ENCODE measurements at regions not wholly inside any gene's neighbourhood (a gene's known extent, or its start where the extent isn't known, plus 50 kb on each side); places are given as distances from the start of the nearest gene placed in this dataset.

DNA sequence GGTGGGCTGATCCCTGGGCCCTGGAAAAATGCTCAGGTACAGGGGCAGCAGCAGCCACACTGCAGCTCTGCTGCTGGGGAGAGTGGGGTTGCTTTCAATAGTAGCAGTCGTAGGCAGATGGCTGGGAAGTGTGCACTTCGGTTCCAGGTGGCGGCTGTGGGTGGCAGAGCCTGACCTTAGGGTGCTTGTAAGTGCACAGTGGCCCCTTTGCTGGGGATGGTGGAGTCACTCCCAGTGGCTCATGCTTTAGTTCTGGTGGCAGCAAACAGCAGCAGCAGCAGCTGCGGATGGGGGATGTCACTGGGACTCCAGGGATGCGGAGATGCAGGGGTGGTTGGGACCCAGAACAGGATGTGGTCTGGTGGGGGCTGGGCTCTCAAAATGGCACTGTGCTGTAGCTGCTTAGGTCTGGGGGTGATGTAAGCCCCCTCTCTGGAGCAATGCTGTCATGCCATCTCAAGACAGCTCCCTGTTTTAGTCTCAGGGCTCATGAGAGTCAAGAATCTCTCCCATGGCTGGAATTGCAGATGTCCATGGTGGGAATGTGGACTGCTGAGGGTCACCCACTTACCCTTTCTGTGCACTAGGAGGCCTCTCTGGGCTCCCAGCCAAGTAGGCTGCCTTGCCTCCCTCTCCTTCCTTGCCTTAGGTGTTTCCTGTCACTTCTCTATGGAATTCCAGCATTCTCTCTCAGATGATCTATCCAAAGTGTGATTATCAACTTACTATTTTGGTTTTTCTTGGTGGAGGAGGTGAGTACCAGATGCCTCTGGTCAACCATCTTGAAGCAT, 146.7 kb upstream of the SLC22A23 start:
- peaks cover 4% of the 10 kb centered on the region; the same call in 1 of the 3 replicates for H3K36me3 Mint-ChIP-seq (ENCODE audit: low read depth)

More for the DNA sequence above, 146.7 kb upstream of the SLC22A23 start:
- Histone ChIP-seq H4K20me1 (replicated peaks; ENCODE audit: insufficient read depth) (no peaks in the 10 kb centered on the region), H3K4me3 (no peak overlapping the region), H3K4me1 (ENCODE audit: insufficient read depth) (no peaks in the 10 kb centered on the region), H3K36me3 (ENCODE audit: insufficient read depth) (no peaks in the 10 kb centered on the region), H2AFZ (peak overlapping the region; percentile 63; the same call in 1 of the 2 replicates), H3K27me3 (ENCODE audit: insufficient read depth) (no peaks in the 10 kb centered on the region), H3K4me2 (no peak overlapping the region), H3K79me2 (replicated peaks; ENCODE audit: insufficient read depth) (no peaks in the 10 kb centered on the region), H3K27ac (ENCODE audit: low read depth) (no peak overlapping the region), H3K9me2 (ENCODE audit: insufficient read depth) (no peaks in the 10 kb centered on the region), H3F3A (replicated peaks; ENCODE audit: low read depth) (no peaks in the 10 kb centered on the region)
- no peak for TF ChIP-seq EZH2 (IDR thresholded peaks at IDR 0.05; ENCODE audit: low read depth, unreplicated experiment)
- TF ChIP-seq ZNF462 (CRISPR knock-in tag; IDR thresholded peaks at IDR 0.05) = no peak
- TF ChIP-seq EZH2phosphoT487 (IDR thresholded peaks at IDR 0.05; ENCODE audit: unreplicated experiment) = no peak
- TF ChIP-seq, protein P1, sequence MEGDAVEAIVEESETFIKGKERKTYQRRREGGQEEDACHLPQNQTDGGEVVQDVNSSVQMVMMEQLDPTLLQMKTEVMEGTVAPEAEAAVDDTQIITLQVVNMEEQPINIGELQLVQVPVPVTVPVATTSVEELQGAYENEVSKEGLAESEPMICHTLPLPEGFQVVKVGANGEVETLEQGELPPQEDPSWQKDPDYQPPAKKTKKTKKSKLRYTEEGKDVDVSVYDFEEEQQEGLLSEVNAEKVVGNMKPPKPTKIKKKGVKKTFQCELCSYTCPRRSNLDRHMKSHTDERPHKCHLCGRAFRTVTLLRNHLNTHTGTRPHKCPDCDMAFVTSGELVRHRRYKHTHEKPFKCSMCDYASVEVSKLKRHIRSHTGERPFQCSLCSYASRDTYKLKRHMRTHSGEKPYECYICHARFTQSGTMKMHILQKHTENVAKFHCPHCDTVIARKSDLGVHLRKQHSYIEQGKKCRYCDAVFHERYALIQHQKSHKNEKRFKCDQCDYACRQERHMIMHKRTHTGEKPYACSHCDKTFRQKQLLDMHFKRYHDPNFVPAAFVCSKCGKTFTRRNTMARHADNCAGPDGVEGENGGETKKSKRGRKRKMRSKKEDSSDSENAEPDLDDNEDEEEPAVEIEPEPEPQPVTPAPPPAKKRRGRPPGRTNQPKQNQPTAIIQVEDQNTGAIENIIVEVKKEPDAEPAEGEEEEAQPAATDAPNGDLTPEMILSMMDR (conservative IDR thresholded peaks at IDR 0.05; ENCODE audit: low read depth in 2 of 2) = no peak
- TF ChIP-seq, protein P2, sequence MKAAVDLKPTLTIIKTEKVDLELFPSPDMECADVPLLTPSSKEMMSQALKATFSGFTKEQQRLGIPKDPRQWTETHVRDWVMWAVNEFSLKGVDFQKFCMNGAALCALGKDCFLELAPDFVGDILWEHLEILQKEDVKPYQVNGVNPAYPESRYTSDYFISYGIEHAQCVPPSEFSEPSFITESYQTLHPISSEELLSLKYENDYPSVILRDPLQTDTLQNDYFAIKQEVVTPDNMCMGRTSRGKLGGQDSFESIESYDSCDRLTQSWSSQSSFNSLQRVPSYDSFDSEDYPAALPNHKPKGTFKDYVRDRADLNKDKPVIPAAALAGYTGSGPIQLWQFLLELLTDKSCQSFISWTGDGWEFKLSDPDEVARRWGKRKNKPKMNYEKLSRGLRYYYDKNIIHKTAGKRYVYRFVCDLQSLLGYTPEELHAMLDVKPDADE (IDR thresholded peaks at IDR 0.05) = no peak
- no peak for TF ChIP-seq JUNB (IDR thresholded peaks at IDR 0.05; ENCODE audit: unreplicated experiment)
- TF ChIP-seq CREB1 (CRISPR knock-in tag; IDR thresholded peaks at IDR 0.05; ENCODE audit: low read depth) = no peak
- TF ChIP-seq, protein P3, sequence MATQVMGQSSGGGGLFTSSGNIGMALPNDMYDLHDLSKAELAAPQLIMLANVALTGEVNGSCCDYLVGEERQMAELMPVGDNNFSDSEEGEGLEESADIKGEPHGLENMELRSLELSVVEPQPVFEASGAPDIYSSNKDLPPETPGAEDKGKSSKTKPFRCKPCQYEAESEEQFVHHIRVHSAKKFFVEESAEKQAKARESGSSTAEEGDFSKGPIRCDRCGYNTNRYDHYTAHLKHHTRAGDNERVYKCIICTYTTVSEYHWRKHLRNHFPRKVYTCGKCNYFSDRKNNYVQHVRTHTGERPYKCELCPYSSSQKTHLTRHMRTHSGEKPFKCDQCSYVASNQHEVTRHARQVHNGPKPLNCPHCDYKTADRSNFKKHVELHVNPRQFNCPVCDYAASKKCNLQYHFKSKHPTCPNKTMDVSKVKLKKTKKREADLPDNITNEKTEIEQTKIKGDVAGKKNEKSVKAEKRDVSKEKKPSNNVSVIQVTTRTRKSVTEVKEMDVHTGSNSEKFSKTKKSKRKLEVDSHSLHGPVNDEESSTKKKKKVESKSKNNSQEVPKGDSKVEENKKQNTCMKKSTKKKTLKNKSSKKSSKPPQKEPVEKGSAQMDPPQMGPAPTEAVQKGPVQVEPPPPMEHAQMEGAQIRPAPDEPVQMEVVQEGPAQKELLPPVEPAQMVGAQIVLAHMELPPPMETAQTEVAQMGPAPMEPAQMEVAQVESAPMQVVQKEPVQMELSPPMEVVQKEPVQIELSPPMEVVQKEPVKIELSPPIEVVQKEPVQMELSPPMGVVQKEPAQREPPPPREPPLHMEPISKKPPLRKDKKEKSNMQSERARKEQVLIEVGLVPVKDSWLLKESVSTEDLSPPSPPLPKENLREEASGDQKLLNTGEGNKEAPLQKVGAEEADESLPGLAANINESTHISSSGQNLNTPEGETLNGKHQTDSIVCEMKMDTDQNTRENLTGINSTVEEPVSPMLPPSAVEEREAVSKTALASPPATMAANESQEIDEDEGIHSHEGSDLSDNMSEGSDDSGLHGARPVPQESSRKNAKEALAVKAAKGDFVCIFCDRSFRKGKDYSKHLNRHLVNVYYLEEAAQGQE (IDR thresholded peaks at IDR 0.05; ENCODE audit: unreplicated experiment) = no peak
- no peak for TF ChIP-seq ZNF114 (CRISPR knock-in tag; IDR thresholded peaks at IDR 0.05)
- no peak for TF ChIP-seq ZNF331 (CRISPR knock-in tag; IDR thresholded peaks at IDR 0.05; ENCODE audit: low read depth)
- TF ChIP-seq NANOG (IDR thresholded peaks at IDR 0.05; ENCODE audit: borderline replicate concordance) = no peak
- TF ChIP-seq STAT1 (IDR thresholded peaks at IDR 0.05; ENCODE audit: unreplicated experiment) = no peak
- TF ChIP-seq POLR2AphosphoS5 (IDR thresholded peaks at IDR 0.05; ENCODE audit: low read depth) = no peak
- Mint-ChIP-seq H3K27me3 (ENCODE audit: insufficient read depth, low read depth, poor library complexity) (peaks cover 2% of the 10 kb centered on the region), H3K27ac (no peak overlapping the region), H3K4me3 (no peak overlapping the region), H3K4me1 (no peaks in the 10 kb centered on the region), H3K9me3 (peaks cover 5% of the 10 kb centered on the region; the same call in 2 of the 3 replicates)
- no peak for DNase-seq (ENCODE audit: low spot score)
- no peak for ATAC-seq
